ENCODE measurements at regions not wholly inside any gene's neighbourhood (a gene's known extent, or its start where the extent isn't known, plus 50 kb on each side); places are given as distances from the start of the nearest gene placed in this dataset.

DNA sequence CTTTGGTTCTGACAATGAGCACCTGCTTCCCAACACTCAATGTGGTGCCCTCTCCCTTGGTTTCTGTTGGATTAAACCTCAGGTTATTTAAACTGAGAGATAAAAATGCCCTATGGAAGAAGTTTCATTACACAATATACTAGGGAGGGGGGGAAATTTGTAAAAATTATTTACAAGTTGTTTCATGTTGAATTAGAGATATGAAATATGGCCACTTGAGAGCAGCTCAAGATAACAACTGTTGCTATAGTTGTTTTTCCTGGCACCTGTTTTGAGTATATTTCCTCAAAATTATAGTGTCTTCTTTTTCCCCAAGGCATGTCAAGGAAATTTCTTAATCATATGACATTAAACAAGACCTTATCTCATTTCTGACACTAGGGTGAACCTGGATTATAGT, 101.7 kb upstream of the COL6A5 start:
- Mint-ChIP-seq H3K36me3 (no peaks in the 10 kb centered on the region), H3K27me3 (peaks cover under 1% of the 10 kb centered on the region), H3K4me1 (no peaks in the 10 kb centered on the region), H3K9me3 (no peaks in the 10 kb centered on the region), H3K27ac (no peak overlapping the region), H3K4me3 (no peak overlapping the region)
- no peak for ATAC-seq

DNA sequence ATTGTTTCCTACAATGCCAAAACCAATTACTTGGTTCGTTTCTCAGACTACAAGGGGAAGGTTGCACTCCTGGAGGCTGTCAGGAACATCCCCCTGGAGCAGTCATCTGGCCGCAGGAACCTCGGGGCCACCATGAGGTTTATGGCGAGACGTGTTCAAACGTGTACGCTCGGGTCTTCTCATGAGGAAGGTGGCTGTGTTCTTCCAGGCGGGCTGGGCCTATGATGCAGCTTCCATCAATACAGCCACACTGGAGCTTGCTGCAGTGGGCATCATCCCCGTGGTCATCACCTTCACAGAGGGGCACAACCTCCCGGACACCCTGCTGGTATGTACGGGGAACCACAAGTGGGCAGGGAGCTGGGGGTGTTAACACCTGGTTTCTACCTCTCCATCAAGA, 94.5 kb upstream of the COL6A5 start:
- peak; percentile 20 for ATAC-seq
- H3K4me3 Mint-ChIP-seq, result no peak overlapping the region
- H3K27me3 Mint-ChIP-seq, result peaks cover 8% of the 10 kb centered on the region
- no peaks in the 10 kb centered on the region for H3K36me3 Mint-ChIP-seq
- no peak overlapping the region for H3K27ac Mint-ChIP-seq
- no peaks in the 10 kb centered on the region for H3K9me3 Mint-ChIP-seq
- H3K4me1 Mint-ChIP-seq, result no peaks in the 10 kb centered on the region

- Mint-ChIP-seq H3K9me3 (no peaks in the 10 kb centered on the region), H3K27ac (no peak overlapping the region), H3K36me3 (no peaks in the 10 kb centered on the region), H3K4me1 (no peaks in the 10 kb centered on the region), H3K4me3 (no peak overlapping the region), H3K27me3 (peaks cover 24% of the 10 kb centered on the region)
- no peak for ATAC-seq
Observed at GRCh38 chr3:130255442-130255841, 90.0 kb upstream of the COL6A5 start.

DNA sequence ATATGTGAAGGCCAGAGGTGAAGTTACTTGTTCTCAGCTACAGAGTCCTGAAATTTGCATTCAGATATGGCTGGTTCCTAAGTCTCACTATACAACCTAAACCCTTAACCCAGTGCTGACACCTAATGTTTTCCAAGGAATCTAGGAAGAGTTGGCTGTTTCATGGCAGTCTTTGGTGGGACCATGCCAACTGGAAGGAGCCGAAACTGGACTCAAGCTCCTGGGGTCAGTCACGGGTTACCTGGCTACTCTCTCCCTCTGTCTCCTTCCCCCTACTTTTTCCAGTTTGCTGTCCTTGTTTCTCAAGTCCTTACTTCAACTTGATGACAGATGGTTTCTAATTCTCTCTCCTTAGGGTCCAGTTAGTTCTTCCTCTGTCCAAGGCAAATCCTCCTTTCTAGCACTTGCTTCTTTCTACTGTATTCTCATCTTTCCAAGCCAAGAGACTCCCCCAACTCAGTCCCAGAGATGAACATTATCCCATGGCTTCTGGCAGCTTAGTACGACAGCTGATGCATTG, 88.6 kb upstream of the COL6A5 start:
- Mint-ChIP-seq H3K4me1 (no peaks in the 10 kb centered on the region), H3K9me3 (no peaks in the 10 kb centered on the region), H3K36me3 (no peaks in the 10 kb centered on the region), H3K27me3 (peaks cover 24% of the 10 kb centered on the region), H3K4me3 (no peak overlapping the region), H3K27ac (no peak overlapping the region)
- ATAC-seq, result no peak

- Mint-ChIP-seq H3K4me1 (no peaks in the 10 kb centered on the region), H3K27me3 (peaks cover 24% of the 10 kb centered on the region), H3K36me3 (no peaks in the 10 kb centered on the region), H3K4me3 (no peak overlapping the region), H3K9me3 (no peaks in the 10 kb centered on the region), H3K27ac (no peak overlapping the region)
- no peak for ATAC-seq
Observed at GRCh38 chr3:130258532-130258952, 86.9 kb upstream of the COL6A5 start.

- H3K27ac Mint-ChIP-seq, result no peak overlapping the region
- no peaks in the 10 kb centered on the region for H3K9me3 Mint-ChIP-seq
- H3K36me3 Mint-ChIP-seq, result no peaks in the 10 kb centered on the region
- ATAC-seq, result no peak
- H3K4me1 Mint-ChIP-seq, result no peaks in the 10 kb centered on the region
- no peak overlapping the region for H3K4me3 Mint-ChIP-seq
- peaks cover 24% of the 10 kb centered on the region for H3K27me3 Mint-ChIP-seq
Observed at GRCh38 chr3:130259166-130259874, 86.2 kb upstream of the COL6A5 start.

GRCh38 chr3:130260918-130261317, 84.6 kb upstream of the COL6A5 start:
- Mint-ChIP-seq H3K4me1 (no peaks in the 10 kb centered on the region), H3K27me3 (peaks cover 24% of the 10 kb centered on the region), H3K4me3 (no peak overlapping the region), H3K27ac (no peak overlapping the region), H3K36me3 (no peaks in the 10 kb centered on the region), H3K9me3 (no peaks in the 10 kb centered on the region)
- ATAC-seq, result no peak

GRCh38 chr3:130263708-130264107, 81.8 kb upstream of the COL6A5 start:
- H3K4me3 Mint-ChIP-seq, result no peak overlapping the region
- H3K27me3 Mint-ChIP-seq, result peaks cover 6% of the 10 kb centered on the region
- H3K9me3 Mint-ChIP-seq, result no peaks in the 10 kb centered on the region
- no peaks in the 10 kb centered on the region for H3K36me3 Mint-ChIP-seq
- ATAC-seq, result no peak
- H3K27ac Mint-ChIP-seq, result no peak overlapping the region
- no peaks in the 10 kb centered on the region for H3K4me1 Mint-ChIP-seq

- no peak overlapping the region for H3K27ac Mint-ChIP-seq
- no peaks in the 10 kb centered on the region for H3K4me1 Mint-ChIP-seq
- ATAC-seq, result no peak
- no peaks in the 10 kb centered on the region for H3K36me3 Mint-ChIP-seq
- H3K9me3 Mint-ChIP-seq, result no peaks in the 10 kb centered on the region
- H3K27me3 Mint-ChIP-seq, result peaks cover 11% of the 10 kb centered on the region
- no peak overlapping the region for H3K4me3 Mint-ChIP-seq
Observed at GRCh38 chr3:130266817-130267216, 78.7 kb upstream of the COL6A5 start.

DNA sequence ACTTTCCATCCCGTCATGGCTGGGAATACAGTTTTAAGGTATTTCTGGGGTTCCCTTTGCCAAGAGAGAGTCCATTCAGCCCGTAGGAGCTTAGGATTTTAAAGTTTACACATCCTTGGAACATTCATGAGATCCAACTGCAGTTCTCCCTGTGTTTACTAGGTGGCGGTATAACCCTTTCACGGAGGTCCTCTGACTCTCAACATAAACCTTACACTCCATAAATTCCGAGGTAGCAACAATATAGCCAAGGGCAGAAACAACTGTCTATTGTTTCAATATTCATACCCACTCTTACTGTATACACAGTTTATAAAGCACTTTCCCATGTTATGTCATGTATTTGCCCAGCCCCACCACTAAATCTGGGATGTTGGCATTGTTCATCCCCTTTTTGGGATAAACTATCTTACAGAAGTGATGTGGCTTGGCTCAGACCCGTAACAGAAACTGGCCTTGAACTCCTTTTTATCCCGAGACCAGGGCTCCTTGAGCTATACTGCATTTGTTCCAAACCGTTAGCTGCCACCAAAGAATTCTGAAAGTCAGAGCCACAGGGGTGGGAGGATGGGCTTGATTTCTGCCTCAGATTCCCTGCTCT, 69.2 kb upstream of the COL6A5 start:
- Mint-ChIP-seq H3K4me3 (no peak overlapping the region), H3K27ac (no peak overlapping the region), H3K4me1 (no peaks in the 10 kb centered on the region), H3K27me3 (peaks cover 30% of the 10 kb centered on the region), H3K36me3 (no peaks in the 10 kb centered on the region), H3K9me3 (no peaks in the 10 kb centered on the region)
- no peak for ATAC-seq

GRCh38 chr3:130288670-130289069, 56.8 kb upstream of the COL6A5 start:
- ATAC-seq, result no peak
- H3K27me3 Mint-ChIP-seq, result peaks cover 41% of the 10 kb centered on the region
- no peak overlapping the region for H3K27ac Mint-ChIP-seq

DNA sequence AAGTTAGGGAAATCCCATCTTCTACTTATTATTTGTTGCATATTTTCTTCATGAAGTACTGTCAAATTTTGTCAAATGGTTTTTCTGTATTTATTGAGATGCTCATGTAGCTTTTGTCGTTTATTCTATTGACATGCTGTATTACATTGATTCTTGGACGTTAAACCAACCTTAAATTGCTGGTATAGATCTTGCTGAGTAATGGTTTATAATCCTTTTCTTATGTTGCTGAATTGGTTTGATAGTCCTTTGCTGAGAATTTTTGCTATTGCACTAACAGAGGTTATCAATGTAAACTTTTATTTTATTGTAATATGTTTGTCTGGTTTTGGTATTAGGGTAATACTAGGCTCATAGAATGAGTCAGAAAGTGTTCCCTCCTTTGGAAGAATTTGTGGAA, 54.3 kb upstream of the COL6A5 start:
- Mint-ChIP-seq H3K9me3 (no peaks in the 10 kb centered on the region), H3K27me3 (peaks cover 36% of the 10 kb centered on the region), H3K36me3 (no peaks in the 10 kb centered on the region), H3K4me3 (no peak overlapping the region), H3K27ac (no peak overlapping the region), H3K4me1 (no peaks in the 10 kb centered on the region)
- no peak for ATAC-seq

More at GRCh38 chr3:130288670-130289069, 56.8 kb upstream of the COL6A5 start:
- Mint-ChIP-seq H3K9me3 (no peaks in the 10 kb centered on the region), H3K36me3 (no peaks in the 10 kb centered on the region), H3K4me3 (no peak overlapping the region), H3K4me1 (no peaks in the 10 kb centered on the region)

- no peak overlapping the region for H3K27ac Mint-ChIP-seq
- H3K4me1 Mint-ChIP-seq, result no peaks in the 10 kb centered on the region
- H3K27me3 Mint-ChIP-seq, result peaks cover 36% of the 10 kb centered on the region
- H3K4me3 Mint-ChIP-seq, result no peak overlapping the region
- H3K36me3 Mint-ChIP-seq, result no peaks in the 10 kb centered on the region
- no peaks in the 10 kb centered on the region for H3K9me3 Mint-ChIP-seq
- ATAC-seq, result no peak
Observed at GRCh38 chr3:130293247-130293646, 52.2 kb upstream of the COL6A5 start.
